G401.6 (cell line): ENCODE measurements at regions not wholly inside any gene's neighbourhood (a gene's known extent, or its start where the extent isn't known, plus 50 kb on each side); places are given as distances from the start of the nearest gene placed in this dataset.
A peak's percentile ranks its signal among the peaks of the same experiment; 100 is the strongest.
"Not testable (repeated sequence)": the region's sequence is repeated elsewhere in the genome, so short reads cannot be mapped to it uniquely, and the experiment has no call there.

Experiments
- FAIRE-seq: peaks from 2 replicates; lab custom pipeline; 2012; peaks lifted over from hg19 to GRCh38; lab: Jason Lieb, UNC

GRCh38 chr14:22140633-22141032 lies 448.4 kb downstream of the DAD1 start:
- FAIRE-seq, result no peak

GRCh38 chr14:22131749-22132476 lies 457.1 kb downstream of the DAD1 start:
- FAIRE-seq, result peak; percentile 13

- FAIRE-seq, result no peak
These were observed 450.5 kb upstream of the OR4E1 start for GRCh38 chr14:22124073-22124613.

GRCh38 chr14:22122829-22123560 lies 449.4 kb upstream of the OR4E1 start:
- FAIRE-seq, result no peak

GRCh38 chr14:22122227-22122818 lies 448.7 kb upstream of the OR4E1 start:
- FAIRE-seq, result no peak

- no peak for FAIRE-seq
These were observed 445.4 kb upstream of the OR4E1 start for GRCh38 chr14:22118899-22119477.

GRCh38 chr14:22113401-22113800 lies 439.8 kb upstream of the OR4E1 start:
- no peak for FAIRE-seq

- peak; percentile 66 for FAIRE-seq
These were observed 438.4 kb upstream of the OR4E1 start for GRCh38 chr14:22112004-22112403.

GRCh38 chr14:22107753-22108152 lies 434.1 kb upstream of the OR4E1 start:
- no peak for FAIRE-seq

GRCh38 chr14:22106700-22107697 lies 433.4 kb upstream of the OR4E1 start:
- FAIRE-seq, result no peak

GRCh38 chr14:22105624-22106006 lies 432.0 kb upstream of the OR4E1 start:
- no peak for FAIRE-seq

GRCh38 chr14:22105006-22105623 lies 431.5 kb upstream of the OR4E1 start:
- no peak for FAIRE-seq

GRCh38 chr14:22100764-22101120 lies 427.1 kb upstream of the OR4E1 start:
- not testable (repeated sequence) for FAIRE-seq

GRCh38 chr14:22099942-22100763 lies 426.5 kb upstream of the OR4E1 start:
- peak; percentile 45 for FAIRE-seq

- no peak for FAIRE-seq
These were observed 424.8 kb upstream of the OR4E1 start for GRCh38 chr14:22098435-22098834.

GRCh38 chr14:22097586-22098292 lies 424.1 kb upstream of the OR4E1 start:
- FAIRE-seq, result no peak

GRCh38 chr14:22097072-22097471 lies 423.5 kb upstream of the OR4E1 start:
- FAIRE-seq, result no peak

- no peak for FAIRE-seq
These were observed 422.9 kb upstream of the OR4E1 start for GRCh38 chr14:22096514-22096895.

GRCh38 chr14:22095860-22096513 lies 422.4 kb upstream of the OR4E1 start:
- FAIRE-seq, result no peak
